Fibroblast of lung (primary cell): ENCODE measurements at regions not wholly inside any gene's neighbourhood (a gene's known extent, or its start where the extent isn't known, plus 50 kb on each side); places are given as distances from the start of the nearest gene placed in this dataset.

Experiments used
- EZH2 ChIP-seq: IDR thresholded peaks from 2 replicates; pipeline ENCODE4 v1.5.1; 2012; ENCODE audit warnings: low read length, control low read depth, mild to moderate bottlenecking; ENCODE audit errors: missing control alignments
- TF ChIP-seq, protein P1 (sequence below), 2 donors: IDR thresholded peaks in 1 of 2; conservative IDR thresholded peaks in 1 of 2; 1 replicate in 1 of 2; 2 replicates in 1 of 2; pipeline ENCODE4 v1.5.1; 2011 to 2012; ENCODE audit warnings: low read length in 2 of 2, control low read depth in 1 of 2, inconsistent platforms in 1 of 2, low read depth in 1 of 2, mild to moderate bottlenecking in 1 of 2

DNA sequence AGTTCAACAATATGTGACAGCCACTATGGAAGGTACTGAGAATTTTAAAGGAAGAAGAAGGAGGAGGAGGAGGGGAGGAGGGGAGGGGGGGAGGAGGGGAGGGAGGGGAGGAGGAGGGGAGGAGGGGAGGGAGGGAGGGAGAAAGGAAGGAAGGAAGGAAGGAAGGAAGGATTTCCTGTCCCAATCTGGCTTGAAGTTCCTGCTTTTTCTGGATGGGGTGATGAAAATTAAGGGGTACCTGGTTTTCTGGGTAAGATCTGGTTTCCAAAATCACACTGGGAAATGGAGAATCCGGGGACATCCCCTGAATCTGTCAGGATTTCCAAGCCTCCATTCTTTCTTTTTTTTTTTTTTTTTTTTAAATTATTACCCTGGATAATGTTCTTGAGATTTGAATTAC, 271.8 kb downstream of the MTX2 start:
- TF ChIP-seq, protein P1, sequence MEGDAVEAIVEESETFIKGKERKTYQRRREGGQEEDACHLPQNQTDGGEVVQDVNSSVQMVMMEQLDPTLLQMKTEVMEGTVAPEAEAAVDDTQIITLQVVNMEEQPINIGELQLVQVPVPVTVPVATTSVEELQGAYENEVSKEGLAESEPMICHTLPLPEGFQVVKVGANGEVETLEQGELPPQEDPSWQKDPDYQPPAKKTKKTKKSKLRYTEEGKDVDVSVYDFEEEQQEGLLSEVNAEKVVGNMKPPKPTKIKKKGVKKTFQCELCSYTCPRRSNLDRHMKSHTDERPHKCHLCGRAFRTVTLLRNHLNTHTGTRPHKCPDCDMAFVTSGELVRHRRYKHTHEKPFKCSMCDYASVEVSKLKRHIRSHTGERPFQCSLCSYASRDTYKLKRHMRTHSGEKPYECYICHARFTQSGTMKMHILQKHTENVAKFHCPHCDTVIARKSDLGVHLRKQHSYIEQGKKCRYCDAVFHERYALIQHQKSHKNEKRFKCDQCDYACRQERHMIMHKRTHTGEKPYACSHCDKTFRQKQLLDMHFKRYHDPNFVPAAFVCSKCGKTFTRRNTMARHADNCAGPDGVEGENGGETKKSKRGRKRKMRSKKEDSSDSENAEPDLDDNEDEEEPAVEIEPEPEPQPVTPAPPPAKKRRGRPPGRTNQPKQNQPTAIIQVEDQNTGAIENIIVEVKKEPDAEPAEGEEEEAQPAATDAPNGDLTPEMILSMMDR (conservative IDR thresholded peaks at IDR 0.05 in 1 of 2, IDR thresholded peaks at IDR 0.05 in 1 of 2; ENCODE audit: low read depth in 1 of 2, low read length in 2 of 2) = no peak
- no peak for TF ChIP-seq EZH2
